HG03378 (cell line): ENCODE measurements at regions not wholly inside any gene's neighbourhood (a gene's known extent, or its start where the extent isn't known, plus 50 kb on each side); places are given as distances from the start of the nearest gene placed in this dataset.

ENCODE experiments used
- ATAC-seq: cut with Tn5 transposase; IDR thresholded peaks from one replicate; pipeline ENCODE4 v1.9.1; 2021; ENCODE audit warnings: mild to moderate bottlenecking, moderate library complexity; ENCODE audit not compliant: unreplicated experiment

DNA sequence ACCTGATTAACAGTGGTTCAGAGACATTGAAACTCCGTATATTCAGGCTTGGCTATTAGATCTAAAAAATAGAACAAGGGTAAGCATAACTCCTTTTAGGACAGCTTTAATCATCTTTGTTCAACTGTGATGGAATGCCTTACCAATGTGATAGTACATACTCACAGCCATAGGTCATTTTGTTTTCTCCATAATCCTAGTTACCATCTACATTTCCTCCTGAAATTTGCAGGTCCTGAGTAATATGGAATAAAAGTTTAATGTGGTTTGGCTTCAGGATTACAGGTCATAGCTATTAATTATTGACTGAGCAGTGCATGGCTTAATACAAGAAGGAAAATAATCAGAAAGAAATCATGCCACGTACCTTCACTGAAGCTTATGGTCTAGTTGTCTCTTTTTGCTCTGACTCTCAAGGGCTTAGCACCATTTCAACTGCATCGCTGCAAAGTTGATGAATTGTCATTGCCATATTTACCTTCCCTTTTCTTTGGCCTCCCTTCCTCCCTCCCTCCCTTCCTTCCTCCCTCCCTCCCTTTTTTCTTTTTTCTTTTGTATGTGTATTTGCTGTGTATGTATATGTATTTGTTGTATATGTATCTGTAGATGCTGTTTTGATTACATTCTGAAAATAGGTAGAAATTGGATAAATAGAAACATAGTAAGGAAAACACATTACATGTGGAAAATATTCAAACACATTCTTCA is 250.9 kb upstream of the ZNF608 start:
- ATAC-seq, result no peak

DNA sequence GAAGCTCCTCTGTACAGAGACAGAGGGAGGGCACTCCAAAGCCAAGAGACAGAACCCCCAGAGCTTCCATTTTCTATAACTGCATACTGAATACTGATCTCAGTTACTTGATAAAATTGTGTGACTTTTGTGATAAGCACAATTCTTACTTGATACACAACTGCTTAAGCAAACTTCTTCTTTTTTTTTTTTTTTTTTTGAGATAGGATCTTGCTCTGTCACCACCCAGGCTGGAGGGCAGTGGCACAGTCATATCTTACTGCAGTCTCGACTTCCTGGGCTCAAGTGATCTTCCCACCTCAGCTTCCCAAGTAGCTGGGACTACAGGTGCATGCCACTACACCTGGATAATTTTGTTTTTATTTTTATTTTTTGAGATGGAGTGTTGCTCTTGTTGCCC is 252.1 kb upstream of the ZNF608 start:
- no peak for ATAC-seq

DNA sequence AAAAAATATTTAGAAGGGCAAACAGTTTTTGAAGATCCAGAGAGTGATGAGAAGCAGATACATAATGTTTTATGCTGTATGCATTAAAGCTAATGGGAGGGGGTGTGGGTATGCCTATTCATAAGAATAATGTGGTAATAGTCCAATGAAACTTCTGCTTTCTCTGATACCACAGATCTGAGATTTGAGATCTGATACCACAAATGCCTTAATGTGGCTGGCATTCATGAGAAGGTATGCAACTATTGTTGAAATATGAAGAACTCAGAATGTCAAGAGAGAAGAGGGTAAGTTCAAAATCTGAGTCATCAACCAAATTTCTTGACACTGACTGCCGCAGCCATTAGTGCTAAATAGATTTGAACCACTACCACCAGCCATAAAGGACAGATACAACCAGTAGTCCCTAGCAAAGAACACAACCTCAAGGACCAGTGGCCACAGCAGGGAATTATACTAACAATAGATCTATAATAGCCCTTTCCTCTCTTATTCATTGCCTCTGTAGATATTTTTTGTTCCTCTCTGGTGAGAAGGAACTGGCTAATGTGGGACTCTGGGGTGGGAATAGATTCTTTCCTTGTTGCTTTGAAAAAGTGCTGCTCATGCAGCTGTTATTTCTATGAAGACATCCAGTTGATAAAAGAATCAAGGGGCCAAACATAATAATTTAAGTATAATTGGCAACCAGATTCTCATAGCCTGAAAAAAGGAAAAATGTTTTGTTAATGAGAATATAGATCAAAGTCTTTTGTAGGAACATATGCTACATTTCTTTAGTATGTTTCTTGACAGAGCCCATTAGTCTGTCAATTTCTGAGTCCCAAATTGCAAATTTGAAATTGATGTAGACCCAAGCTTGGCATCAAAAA is 256.5 kb upstream of the ZNF608 start:
- ATAC-seq, result peak; percentile 37

DNA sequence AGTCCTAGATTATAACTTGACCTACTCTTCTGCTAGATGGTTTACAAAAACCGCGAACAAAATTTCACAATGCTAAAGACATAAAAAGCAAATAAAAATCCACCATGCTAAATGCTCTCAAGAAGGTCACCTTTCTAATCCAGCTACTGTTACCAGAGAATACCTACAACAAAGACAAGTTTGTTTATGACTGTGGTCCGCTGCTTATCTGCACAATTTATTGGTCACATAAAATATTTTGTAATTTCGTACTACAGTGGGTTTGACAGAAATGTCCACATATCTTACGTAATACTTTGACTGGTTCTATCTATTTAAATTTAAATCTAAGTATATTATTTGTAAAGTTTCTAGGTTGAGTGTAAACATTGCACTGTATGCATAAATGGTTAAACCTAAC is 257.6 kb upstream of the ZNF608 start:
- no peak for ATAC-seq

DNA sequence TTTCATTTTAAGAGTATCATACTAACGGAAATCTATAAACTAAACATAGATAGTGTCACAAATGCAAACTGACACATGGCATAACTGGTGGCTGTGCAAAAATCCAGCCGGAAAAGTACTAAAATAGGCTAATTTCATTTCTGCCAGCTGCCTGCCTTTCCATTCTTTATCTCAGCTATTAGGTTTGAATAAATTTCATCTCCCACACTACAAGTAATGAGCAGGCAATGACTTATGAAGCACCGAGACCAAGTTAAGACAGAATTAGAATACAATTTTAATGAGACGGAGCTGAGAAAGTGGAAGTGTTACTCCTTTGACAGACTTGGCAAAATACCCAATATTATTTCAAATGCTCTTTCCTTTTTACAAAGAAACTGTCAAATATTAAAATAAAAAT is 258.8 kb upstream of the ZNF608 start:
- ATAC-seq, result peak; percentile 34

DNA sequence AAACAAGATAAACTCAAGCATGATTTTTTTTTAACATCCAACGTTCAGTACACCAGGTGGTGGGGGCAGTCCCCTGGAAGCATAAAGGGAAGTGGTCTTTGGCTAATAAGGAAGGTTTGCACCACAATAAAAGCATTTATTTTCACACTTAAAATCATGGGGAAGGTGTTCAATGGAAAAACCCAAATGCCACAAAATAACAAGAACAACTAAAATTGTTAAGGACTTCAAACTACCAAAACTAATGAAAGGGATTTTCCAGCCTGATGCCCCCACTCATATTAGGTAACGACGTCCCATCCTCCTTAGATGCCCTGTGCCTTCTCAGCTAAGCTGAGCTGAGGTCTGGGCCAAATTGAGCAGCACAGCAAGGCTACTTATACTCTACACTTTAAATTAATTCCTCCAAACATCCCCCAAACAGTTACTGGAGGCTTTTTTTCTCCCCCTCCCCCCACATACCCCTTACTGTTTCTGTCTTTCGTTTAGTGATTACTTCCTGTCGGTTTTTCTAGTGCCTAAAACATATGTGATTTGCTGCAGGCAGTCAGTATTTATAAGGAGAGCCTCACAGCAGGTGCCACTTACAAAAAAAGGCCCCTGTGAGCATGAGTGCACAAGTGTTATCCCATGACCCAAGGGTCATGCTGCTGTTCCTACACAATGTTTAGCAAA is 259.7 kb upstream of the ZNF608 start:
- ATAC-seq, result peak; percentile 49

DNA sequence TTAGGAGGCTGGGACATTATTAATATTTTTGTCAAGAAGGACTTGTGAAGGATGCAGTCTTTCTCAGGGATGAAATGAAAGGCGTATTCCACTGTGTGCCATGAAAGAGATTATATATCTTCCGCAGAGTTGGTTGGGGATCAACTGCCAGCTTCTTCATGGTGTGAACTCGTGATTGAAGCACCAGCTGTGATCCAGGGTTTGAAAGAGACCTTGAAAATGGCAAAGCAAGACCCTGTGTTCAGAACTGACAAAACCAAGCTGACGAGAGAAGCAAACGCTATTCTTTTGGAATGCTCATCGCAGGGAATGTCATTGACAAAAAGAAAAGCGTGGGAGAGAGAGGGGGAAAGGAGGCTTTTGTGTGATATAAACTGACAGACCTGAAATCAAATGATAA is 263.9 kb upstream of the ZNF608 start:
- no peak for ATAC-seq

DNA sequence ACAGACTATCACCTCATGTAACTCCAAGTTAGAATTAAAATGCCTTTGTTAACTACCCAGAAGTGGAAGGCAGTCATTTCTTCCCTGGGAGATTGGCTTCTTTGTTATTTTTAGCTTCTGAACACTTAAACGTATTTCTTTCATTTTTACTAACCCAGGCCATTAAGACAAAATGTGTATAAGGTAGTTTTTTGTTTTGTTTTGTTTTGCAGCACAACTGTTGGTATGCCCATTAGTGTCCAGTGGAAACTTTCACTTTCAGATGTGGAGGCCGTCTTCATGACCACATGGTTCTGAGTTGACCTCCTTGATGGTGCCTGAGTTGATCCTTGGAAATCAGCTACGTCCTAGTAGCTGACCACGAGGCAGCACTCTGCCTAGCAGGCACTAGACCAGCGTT is 264.6 kb upstream of the ZNF608 start:
- peak; percentile 68 for ATAC-seq

DNA sequence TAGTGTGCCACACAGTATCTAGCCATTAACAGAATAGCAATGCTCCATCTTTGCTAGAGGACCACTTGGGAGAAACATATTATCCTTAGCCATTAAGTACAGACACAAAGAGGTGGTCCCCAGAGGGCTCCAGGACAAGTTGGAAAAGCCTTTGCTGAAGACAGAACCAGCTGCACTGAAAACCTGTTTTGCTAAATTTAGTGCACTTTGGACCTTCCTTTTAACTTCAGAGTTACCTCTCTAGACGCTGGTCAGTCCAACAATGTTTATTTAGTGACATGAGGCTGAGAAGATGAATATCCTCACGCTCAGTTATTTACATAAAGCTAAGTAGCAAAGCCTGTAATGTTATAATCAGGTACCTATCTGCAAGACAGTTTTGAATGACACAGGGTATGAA is 265.0 kb upstream of the ZNF608 start:
- no peak for ATAC-seq

DNA sequence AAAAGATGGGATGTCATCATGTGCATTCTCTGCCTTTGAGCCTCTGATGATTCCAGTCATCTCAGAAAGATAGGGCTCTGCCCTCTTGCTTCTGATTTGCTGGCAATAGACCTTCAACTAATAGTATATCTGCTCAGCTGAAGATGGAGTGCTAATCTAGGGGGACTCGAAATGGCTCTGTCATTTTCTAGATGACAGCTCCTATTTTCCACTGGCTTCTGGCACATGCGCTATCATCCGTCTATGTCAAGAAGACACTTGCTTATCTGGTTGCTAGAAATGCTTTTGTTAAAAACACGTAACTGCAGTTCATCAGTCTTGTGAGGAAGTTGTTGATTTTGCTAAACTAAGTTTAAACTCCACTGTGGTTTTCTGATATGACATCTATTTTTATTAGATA is 265.5 kb upstream of the ZNF608 start:
- no peak for ATAC-seq

DNA sequence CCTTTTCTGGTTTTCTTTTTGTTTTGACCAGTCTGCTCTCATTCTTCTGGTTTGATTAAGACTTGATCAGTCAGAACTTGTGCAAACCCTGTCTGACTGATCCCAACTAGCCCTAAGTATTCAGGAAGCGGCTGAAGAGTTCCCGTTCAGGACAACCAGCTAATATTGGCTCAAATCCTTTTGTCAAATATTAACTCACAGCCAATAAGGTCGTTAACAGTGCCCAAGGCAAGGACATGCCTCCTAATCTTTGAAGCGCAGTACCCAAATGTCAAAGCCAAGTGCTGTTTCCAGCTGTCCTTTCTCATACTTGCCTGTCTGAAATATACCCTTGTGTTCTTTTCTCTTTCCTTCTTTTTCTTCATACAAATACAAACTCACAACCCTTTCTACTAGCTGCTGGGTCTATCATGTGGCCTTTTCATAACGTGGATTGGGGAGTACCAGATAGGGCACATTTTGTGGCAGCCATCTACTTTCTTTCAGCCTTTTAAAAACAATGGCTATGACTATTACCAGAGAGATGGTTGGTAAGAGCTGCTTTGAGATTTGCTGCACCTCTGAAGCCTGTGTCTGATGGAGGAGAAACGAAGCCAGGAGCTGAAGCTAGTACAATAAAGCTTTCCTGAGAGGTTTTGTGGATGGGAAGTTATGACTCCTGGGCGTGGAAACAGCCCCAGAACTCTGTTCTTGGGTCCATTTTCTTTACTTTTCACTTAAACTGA is 266.4 kb upstream of the ZNF608 start:
- no peak for ATAC-seq

DNA sequence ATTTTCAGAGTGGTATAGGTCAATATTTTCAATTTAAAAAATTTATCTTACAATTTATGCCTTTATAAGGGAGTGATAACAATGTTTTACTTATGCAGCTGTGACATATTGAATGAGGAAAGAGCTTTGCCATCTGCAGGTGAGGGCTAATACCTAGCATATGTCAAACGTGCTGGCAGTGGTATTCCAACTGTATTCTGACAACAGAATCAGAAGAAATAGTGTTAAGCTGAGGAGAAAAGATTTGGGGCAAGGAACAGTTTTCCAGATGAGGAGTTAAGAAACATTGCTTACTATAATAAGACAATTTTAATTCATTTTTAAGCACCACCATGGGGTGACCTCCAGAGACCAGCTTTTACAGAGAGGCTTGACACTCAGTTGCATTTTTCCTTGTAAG is 267.8 kb upstream of the ZNF608 start:
- no peak for ATAC-seq

DNA sequence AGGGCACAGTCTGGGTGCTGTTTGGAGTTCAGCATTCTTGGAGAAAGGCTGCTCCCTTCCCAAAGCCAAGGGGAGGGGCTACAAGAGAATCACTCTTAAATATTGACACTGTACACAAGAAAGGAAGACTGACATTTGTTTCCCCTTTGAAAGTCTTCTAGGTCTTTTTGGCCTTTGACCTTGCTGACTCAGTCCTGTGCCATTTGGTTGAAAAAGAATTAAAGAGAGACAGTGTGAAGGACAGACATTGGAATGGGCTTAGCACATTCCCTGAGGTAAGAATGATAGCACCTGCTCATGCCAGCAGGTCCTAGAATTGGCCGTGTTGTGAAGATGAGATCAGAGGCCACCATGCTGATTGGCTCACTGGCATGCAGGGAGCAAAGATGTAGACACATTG is 271.4 kb upstream of the ZNF608 start:
- no peak for ATAC-seq

DNA sequence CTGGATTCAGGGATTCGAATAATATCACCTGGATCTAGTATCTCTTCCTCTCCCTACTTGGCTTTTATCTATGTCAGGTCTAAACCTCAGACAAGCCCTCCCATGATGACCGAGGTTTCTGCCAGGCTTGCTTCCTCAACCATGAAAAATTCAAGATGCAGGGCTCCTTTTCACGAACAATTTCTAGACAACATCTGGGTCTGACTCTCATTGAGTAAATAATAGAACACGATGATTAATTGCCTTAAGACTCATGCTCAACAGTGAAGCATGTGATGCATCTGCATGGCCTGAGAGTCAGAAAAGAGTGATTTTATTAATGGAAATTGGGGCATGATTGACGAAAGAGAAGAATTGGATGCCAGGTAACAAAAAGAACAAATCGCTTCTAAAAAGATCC is 277.2 kb upstream of the ZNF608 start:
- ATAC-seq, result no peak

DNA sequence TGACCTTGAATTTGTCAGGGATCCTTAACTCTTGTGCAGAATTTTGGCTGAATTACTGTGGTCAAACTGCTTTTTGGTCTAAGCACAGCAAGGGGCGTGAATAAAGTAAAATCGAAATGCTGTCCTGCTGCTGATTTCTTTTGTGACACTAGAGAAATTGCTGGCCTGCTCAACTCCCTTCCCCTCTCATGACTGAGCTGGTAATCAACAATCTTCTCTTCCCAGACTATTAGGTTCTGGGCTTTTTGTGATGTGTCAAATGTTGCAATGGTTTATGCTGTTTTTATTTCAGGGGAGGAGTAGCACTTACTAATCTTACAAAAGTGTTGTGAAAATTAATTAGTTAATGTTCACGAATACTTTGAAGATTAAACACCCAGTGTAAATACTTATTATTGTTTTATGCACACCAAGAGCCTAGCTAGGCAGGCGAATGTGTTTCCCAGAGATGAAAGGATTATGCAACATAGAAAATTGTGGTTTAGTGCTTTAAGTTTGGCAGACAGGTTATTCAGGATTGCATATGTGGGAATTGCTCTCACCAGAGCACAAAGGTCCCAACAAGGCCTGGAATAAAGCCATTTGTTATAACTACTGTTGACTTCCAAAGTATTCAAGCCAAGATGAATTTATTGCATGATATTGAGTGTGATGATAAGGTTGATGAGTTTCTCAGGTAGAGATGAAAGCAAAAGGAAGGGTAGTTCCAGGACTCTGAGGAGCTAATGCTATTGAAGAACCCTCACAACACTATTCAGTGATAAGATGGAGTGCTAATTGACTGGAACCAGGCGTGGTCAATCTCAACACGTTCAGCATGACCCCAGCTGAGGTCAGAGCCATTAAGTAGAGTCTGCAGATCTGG is 280.7 kb upstream of the ZNF608 start:
- no peak for ATAC-seq

DNA sequence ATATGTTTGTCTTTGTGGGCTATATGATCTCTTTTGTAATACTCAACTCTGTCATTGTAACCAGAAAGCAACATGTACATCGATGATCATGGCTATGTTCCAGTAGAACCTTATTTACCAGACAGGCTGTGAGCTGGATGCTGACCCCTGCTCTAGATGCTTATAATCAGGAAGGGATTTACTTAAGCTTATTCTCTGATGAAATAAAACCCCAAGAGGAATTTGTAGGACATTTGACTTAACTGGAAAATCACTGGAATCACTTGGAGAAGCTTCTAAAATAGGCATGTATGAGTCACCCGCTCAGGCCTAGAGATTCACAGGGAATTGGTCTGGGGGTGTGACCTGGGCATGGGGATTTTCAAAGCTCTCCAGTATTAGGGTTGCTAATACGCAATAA is 285.8 kb upstream of the ZNF608 start:
- ATAC-seq, result no peak

DNA sequence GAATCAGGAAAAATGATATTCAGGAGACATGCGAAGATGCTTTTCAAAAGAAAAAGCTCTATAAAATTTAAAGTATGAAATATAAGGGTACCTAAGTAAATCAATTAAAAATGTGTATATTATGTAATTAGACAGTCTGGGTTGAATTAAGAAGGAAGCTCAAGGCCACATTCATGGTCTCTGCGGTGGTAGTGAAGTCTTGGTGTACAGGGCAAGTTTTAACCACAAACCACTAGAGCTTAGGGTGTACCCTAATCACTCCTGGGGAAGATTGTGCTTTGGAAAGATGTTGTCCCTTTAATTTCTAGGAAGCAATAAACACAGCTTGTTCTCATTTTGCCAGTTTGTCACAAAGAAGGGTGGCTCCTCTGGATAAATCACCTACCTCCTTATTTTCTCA is 287.2 kb upstream of the ZNF608 start:
- no peak for ATAC-seq

DNA sequence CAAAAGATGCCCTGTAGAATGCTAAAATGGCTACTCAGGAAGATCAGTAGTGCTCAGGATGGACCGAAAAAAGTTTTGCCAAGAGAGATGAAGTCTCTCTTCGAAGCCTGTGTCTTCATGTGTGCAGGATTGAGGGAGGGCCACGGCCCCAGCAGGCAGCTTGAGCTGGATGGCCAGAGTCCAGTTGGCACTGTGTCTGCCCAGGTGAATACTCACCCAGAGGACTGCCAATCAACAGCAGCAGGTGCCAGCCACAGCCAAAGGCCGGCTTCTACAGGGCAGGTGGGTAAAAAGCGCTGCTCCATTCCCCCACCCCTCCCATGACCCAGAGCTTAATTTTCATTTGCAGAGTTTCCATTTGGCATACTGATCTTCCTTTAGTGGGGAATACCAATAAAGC is 287.9 kb upstream of the ZNF608 start:
- ATAC-seq, result no peak

DNA sequence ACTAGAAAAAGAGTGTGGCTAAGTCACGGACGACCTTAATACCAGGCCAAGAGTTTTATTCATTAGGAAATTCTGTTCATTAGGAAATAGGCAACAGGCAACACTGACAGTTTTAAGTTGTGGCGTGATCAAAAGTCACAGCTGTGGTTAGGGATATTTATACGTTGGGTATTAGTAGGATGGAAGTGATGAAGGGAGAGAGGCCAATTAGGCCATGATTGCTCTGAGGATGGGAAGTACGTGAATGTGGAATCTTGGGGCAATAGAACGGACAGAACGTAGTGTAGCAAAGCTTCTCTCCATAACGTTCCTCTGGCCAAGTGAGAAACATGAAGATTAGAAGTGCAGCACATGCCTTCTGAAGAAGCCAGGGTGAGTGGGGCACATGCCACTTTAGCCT is 290.1 kb upstream of the ZNF608 start:
- no peak for ATAC-seq

DNA sequence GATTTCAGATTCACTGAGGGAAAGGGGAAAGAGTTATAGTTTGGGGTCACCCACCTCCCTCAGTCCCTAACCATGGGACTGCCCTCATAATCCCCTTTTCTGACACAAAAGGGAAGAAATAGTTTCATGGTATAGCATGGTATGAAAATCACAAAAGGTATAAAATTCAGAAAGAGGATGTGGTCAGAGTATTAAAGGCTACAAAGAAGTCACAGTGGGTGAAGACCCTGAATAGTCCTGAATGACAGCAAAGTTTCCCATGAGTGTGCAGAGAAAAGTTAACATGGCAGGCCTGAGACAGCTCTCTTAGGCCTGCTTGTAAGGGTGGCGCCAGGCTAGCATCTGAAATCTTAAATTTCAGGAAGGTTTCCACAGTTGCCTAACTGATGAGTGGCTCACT is 290.6 kb upstream of the ZNF608 start:
- no peak for ATAC-seq
